NCI-H128 (cell line): ENCODE measurements at regions not wholly inside any gene's neighbourhood (a gene's known extent, or its start where the extent isn't known, plus 50 kb on each side); places are given as distances from the start of the nearest gene placed in this dataset.
"Not testable (repeated sequence)": the region's sequence is repeated elsewhere in the genome, so short reads cannot be mapped to it uniquely, and the experiment has no call there.

Source experiments
- DNase-seq: peaks from one replicate; lab custom pipeline; 2025; ENCODE audit not compliant: unreplicated experiment; lab: John Stamatoyannopoulos, UW

- no peak for DNase-seq
Measured at GRCh38 chr2:5549771-5550170, 142.4 kb upstream of the SOX11 start.

GRCh38 chr2:5555636-5556035 lies 136.5 kb upstream of the SOX11 start:
- no peak for DNase-seq

- DNase-seq, result no peak
Measured at GRCh38 chr2:5561006-5561405, 131.2 kb upstream of the SOX11 start.

DNA sequence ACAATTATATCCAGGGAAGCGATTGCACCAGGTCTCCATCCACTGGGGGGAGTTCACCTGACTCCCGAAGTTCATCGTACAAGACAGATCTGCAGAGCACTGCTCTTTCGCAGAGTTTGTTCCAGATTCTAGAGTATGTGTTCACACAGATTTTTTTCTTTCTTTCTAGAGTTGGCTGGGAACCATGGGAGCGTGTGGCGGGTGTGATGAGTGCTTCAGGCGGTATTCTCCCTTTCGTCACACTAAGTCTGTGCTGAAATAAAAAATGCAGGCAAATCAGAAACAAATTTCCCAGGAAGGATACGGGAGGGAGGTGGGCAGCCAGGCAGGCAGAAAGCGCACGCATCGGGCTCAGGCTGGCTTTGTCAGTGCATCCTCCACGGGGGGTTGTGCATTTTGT lies 129.8 kb upstream of the SOX11 start:
- DNase-seq, result no peak

- DNase-seq, result no peak
Measured at GRCh38 chr2:5562865-5563264, 129.3 kb upstream of the SOX11 start.

DNA sequence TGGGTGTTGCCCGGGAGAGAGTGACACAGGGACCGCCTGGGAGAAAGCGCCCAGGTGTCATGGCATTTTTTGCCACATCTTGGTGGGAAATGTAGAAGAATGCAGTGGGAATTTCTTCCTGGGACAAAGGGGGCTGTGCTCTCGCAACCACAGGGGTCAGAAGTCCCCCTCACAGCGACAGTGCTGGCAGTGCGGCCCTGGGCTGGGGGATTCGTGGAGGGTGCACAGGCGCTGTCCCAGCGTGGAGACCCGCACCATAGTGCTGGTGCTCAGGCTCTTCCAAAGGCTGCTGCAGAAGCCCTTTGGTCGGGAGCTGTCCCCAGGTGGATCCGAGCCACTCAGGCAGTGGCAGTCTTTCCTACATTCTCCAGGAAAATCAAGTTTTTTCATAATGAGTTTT lies 128.8 kb upstream of the SOX11 start:
- no peak for DNase-seq

DNA sequence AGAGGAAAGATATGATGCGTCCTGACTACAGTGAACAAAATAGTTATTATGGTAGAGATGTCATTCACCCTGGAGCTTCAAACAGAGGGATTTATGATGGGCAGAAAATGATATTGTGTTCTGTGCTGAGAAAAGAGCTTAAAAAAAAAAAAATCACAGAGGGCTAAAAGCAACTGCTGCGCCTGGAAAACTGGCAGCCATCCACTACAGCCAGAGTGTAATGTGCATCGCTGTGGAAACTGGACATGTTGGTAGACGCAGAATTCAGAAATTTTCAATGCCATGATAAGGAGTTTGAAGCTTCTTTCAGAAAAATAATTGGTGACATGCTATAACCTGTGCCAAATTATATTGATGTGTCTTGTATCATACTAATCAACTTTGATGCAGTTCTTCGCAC lies 122.9 kb upstream of the SOX11 start:
- no peak for DNase-seq

DNA sequence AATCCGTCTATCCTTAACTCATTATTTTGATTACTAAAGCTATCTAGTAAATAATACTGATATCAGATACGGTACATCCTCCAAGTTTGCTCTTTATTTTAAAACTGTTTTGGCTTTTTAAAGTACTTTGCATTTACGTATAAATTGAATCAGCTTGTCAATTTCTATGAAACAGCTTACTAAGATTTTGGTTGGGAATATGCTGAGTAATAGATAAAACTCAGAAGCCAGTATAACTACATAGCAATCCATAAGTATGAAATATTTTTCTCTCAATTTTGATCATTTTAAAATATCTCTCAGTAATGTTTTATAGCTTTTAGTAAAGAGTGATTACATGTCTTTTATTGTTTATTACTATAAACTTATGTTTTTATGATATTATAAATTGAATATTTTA lies 116.2 kb upstream of the SOX11 start:
- DNase-seq, result no peak

- DNase-seq, result no peak
Measured at GRCh38 chr2:5587766-5588165, 104.4 kb upstream of the SOX11 start.

DNA sequence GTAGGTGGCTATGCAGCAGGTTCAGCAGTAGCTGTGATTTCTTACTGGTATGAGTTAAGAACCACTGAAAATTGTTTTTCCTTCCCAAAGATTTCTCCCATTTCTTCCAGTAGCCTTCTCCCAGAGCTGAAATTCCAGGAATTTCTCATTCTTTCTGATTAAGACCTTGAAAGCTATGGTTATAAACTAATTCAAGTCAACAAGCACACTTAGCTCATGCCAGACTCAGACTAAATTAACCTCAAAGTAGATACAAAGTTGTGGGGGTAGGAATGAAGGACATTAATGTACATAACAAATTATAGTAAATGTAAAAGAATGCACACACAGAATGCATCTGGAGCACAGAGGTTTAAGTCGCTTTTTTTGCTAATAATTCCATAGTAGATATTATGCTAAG lies 103.6 kb upstream of the SOX11 start:
- DNase-seq, result no peak

DNA sequence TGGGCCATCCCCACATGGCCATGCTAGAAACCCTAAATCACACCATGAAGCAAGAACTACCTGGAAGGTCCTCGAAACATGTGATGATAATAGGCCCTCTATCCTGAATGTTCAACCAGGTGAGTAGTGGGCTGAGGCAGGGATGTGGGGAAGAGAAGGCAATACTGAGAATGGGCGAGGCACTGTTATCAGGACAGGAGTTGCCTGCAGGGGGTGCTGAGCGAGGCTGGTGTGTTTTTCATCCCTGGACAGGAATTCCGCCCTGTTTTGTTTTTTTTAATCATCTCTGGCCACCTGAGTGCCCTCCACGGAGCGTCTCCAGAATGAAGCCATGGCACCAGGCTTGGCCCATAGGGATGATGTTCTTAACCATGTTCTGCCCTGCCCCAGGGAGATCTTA lies 103.0 kb upstream of the SOX11 start:
- no peak for DNase-seq

GRCh38 chr2:5590886-5591285 lies 101.3 kb upstream of the SOX11 start:
- DNase-seq, result no peak

DNA sequence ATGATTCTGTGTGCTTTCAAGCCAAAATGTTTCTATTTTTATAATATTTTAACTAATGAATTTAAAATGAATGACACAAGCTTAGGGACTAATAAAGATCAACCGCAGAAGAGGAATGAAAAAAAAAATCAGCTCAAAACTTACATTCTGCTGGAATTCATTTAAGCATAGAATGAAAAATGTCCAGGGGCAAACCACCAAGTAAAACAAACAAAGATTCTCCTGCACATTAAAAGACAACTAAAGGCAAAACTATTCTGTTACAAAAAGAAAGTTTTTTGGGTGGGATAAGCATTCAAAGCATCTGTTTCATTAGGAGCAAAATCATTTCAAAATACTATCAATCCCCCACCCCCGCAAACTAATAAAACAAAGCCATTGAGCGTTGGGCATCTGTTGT lies 99.3 kb upstream of the SOX11 start:
- no peak for DNase-seq

DNA sequence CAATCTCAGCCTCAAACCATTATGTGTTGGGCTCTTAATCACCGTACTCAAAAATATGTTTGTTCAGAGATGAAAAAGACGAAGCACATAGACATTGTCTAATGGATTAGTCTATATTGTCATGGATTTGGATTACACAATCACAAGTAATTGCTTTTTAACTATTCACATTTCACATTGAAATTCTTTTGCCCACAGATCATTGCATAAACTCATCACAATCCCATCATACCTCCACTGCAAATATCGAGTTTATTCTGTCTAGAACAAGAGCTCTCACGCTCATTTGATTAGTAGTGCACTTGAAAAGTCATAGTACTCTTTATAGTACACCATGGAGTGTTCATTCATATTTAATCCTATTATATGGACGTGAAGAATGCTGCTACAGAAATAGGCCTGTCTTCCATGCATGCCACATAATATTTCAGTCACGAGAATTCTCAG lies 97.9 kb upstream of the SOX11 start:
- no peak for DNase-seq

DNA sequence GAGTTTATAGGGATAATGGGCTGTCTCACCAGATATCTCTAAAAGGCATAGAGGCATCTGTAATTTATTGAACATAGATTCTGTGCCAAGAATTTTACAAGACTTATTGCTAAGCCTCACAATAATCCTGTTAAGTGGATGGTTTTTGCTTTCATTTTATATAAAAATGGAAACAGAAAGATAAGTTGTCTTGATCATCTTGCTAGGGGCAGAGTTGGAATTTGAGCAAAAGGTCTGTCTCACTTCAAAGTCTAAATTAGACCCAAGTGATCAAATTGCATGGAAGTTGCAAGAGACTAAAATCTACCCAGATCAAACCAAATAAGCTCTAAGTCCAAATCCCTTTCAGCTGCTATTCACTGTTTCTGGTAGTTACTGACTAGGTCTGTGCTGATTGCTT lies 95.3 kb upstream of the SOX11 start:
- DNase-seq, result no peak

DNA sequence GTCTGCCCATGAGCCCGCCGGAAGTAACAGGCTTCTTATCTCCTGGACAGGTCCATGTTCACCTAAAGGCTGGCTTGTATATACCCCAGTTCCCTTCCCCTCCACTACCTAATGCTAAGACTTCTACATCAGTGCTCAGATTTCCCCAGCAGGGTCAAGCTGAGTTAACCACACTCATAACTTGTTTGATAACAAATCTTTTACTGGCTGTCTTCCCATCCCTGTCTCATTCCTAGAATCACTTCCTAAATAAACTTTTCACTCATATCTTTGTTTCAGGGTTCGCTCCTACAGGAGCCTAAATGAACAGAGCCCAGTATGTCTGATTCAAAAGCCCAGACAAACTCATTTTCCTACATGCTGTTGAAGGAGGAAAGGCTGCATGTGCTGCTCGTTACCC lies 94.0 kb upstream of the SOX11 start:
- DNase-seq, result no peak

DNA sequence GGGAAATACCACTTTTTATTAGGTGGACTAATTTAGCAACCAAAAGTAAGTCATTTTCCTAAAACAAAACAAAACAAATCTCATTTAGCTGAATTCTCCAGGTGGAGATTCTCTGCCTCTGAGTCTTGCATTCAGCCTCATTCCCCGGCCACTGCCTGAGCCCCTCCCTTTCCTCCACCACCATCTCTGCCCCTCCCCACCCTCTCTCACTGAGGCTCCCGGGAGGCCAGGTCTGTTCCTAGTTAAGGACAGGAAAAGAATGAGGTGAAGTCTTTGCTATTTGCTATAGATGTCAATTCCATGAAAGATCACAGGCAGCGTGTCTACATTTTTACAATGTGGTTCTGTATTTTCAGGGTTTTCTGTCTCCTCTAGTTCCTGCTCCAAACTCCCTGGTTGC lies 83.0 kb upstream of the SOX11 start:
- no peak for DNase-seq

DNA sequence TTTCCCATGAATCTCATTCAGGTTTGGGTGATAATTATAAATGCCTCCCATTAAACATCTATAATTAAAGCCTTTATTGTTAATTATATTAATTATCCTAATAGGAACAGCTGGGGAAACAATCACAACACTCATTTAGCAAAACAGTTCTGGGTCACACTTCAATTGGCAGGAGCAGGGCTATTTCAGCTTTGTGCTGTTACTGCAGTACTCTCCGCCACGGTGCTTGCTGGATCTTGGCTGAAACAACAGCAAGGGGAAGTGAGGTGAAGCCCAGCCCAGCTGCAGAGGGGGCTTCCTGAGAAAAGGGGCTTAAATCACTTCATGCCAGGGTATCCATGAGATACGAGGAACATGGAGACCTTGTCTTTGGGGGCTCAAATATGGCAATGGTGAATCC lies 79.5 kb upstream of the SOX11 start:
- DNase-seq, result no peak

GRCh38 chr2:5616019-5616418 lies 76.2 kb upstream of the SOX11 start:
- DNase-seq, result no peak

- no peak for DNase-seq
Measured at GRCh38 chr2:5617358-5617757, 74.8 kb upstream of the SOX11 start.

- no peak for DNase-seq
Measured at GRCh38 chr2:5617796-5618195, 74.4 kb upstream of the SOX11 start.

GRCh38 chr2:5618271-5618670 lies 73.9 kb upstream of the SOX11 start:
- no peak for DNase-seq

DNA sequence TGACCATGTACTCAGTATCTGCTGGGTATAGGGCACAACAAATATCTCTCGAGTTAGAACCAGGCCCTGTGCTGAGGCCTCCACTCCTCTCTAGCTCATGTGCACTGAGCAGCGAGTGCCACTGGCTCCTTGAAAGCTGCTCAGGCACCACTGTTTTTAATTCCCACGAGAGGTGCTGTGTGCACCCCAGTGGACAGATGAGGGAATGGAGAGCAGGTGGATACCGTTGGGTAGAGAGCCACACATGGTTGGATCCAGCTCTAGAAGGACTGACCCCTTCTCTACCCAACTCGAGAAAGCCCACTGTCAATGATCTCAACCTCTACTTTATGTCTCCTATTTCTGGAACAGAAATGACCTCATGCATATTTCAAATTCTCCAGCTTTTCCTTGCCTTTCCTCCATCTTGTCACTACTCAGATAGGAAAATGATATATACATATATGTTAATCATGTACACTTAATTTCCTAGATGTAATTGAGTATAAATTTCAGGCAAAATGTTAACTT lies 66.6 kb upstream of the SOX11 start:
- not testable (repeated sequence) for DNase-seq

DNA sequence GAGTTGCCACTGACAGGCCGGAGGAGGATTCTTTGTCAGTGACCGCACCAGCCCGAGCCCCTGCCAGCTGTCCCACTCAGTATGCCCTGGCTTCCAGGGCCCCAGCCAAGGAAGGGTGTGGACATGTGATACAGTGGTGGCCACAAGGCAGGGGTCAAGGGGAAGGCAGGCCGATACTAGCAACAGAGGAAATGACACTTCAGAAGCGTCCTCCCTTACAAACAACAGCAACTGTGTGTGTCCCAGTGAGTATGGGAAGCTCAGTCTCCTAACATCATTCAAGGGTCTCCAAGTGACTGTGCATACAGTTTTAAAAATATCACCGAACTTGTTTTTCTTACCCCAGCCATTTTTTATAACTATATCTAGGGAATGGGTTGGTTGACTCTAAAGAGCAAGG lies 63.7 kb upstream of the SOX11 start:
- not testable (repeated sequence) for DNase-seq
